Mesodermal cell (in vitro differentiated cells): ENCODE measurements at regions not wholly inside any gene's neighbourhood (a gene's known extent, or its start where the extent isn't known, plus 50 kb on each side); places are given as distances from the start of the nearest gene placed in this dataset.

Source experiments
- H3K27ac ChIP-seq: 2 replicates; pipeline ENCODE4 v1.7.0; 2013; ENCODE audit warnings: mild to moderate bottlenecking, low read depth, low read length, moderate library complexity; ENCODE audit not compliant: severe bottlenecking
- H3K36me3 ChIP-seq: 2 replicates; pipeline ENCODE4 v1.7.1; 2013; ENCODE audit warnings: mild to moderate bottlenecking, low read length, moderate library complexity; ENCODE audit not compliant: control insufficient read depth, insufficient read depth
- H3K4me1 ChIP-seq: one replicate; pipeline ENCODE4 v1.7.1; 2013; ENCODE audit warnings: mild to moderate bottlenecking, low read length; ENCODE audit not compliant: insufficient read depth, control insufficient read depth, poor library complexity, severe bottlenecking
- H3K4me3 ChIP-seq: 2 replicates; pipeline ENCODE4 v1.7.0; 2013; ENCODE audit warnings: low read length, control low read depth, mild to moderate bottlenecking; ENCODE audit not compliant: insufficient read depth, poor library complexity, severe bottlenecking; ENCODE audit errors: extremely low read depth
- H3K9me3 ChIP-seq: 2 replicates; pipeline ENCODE4 v1.7.1; 2013; ENCODE audit warnings: mild to moderate bottlenecking, low read length, moderate library complexity; ENCODE audit not compliant: control insufficient read depth
- WGBS, 2 experiments: methylation state at CpG; one replicate each; pipeline ENCODE4 v1.1.5; 2013; ENCODE audit warnings: missing lambda C conversion rate in 2 of 2; ENCODE audit not compliant: insufficient coverage in 2 of 2; 5-methylcytosine and 5-hydroxymethylcytosine counted together

- Histone ChIP-seq H3K27ac (no peak overlapping the region), H3K9me3 (no peaks in the 10 kb centered on the region), H3K4me1 (no peaks in the 10 kb centered on the region), H3K4me3 (no peak overlapping the region), H3K36me3 (no peaks in the 10 kb centered on the region)
- 50 to 61% methylated on average over 1 to 2 of the region's 2 CpGs for WGBS, 2 experiments
Measured at GRCh38 chr10:106338486-106338885, 826.0 kb downstream of the SORCS1 start.

- Histone ChIP-seq H3K4me1 (no peaks in the 10 kb centered on the region), H3K9me3 (no peaks in the 10 kb centered on the region), H3K27ac (no peak overlapping the region), H3K36me3 (no peaks in the 10 kb centered on the region), H3K4me3 (no peak overlapping the region)
- WGBS, 2 experiments = 86 to 90% methylated on average over 1 to 3 of the region's 5 CpGs
Measured at GRCh38 chr10:106336874-106337273, 827.6 kb downstream of the SORCS1 start.

GRCh38 chr10:106327747-106328146 lies 836.8 kb downstream of the SORCS1 start:
- no peak overlapping the region for H3K4me3 ChIP-seq
- no peaks in the 10 kb centered on the region for H3K36me3 ChIP-seq
- WGBS, 2 experiments = 72 to 93% methylated on average over 2 of the region's 3 CpGs
- H3K4me1 ChIP-seq = no peaks in the 10 kb centered on the region
- H3K27ac ChIP-seq = no peak overlapping the region
- H3K9me3 ChIP-seq = peaks cover 12% of the 10 kb centered on the region

- no peaks in the 10 kb centered on the region for H3K36me3 ChIP-seq
- H3K4me1 ChIP-seq = no peaks in the 10 kb centered on the region
- no peak overlapping the region for H3K4me3 ChIP-seq
- no peak overlapping the region for H3K27ac ChIP-seq
- 86 to 100% methylated on average over 2 of the region's 3 CpGs for WGBS, 2 experiments
- no peaks in the 10 kb centered on the region for H3K9me3 ChIP-seq
Measured at GRCh38 chr10:106320876-106321275, 843.6 kb downstream of the SORCS1 start.

- Histone ChIP-seq H3K27ac (no peak overlapping the region), H3K9me3 (no peaks in the 10 kb centered on the region), H3K36me3 (no peaks in the 10 kb centered on the region), H3K4me1 (no peaks in the 10 kb centered on the region), H3K4me3 (no peak overlapping the region)
- 86 to 89% methylated on average over 2 to 5 of the region's 5 CpGs for WGBS, 2 experiments
Measured at GRCh38 chr10:106320078-106320477, 844.4 kb downstream of the SORCS1 start.

GRCh38 chr10:106317554-106317953 lies 847.0 kb downstream of the SORCS1 start:
- Histone ChIP-seq H3K4me1 (no peaks in the 10 kb centered on the region), H3K4me3 (no peak overlapping the region), H3K36me3 (no peaks in the 10 kb centered on the region), H3K27ac (no peak overlapping the region), H3K9me3 (no peaks in the 10 kb centered on the region)
- no CpG with 5 or more reads among the region's 2 CpGs for WGBS, 2 experiments

GRCh38 chr10:106313041-106313440 lies 851.5 kb downstream of the SORCS1 start:
- H3K27ac ChIP-seq = no peak overlapping the region
- no peaks in the 10 kb centered on the region for H3K9me3 ChIP-seq
- H3K36me3 ChIP-seq = no peaks in the 10 kb centered on the region
- H3K4me1 ChIP-seq = no peaks in the 10 kb centered on the region
- WGBS, 2 experiments = no CpG with 5 or more reads among the region's 1 CpG
- no peak overlapping the region for H3K4me3 ChIP-seq

- Histone ChIP-seq H3K27ac (no peak overlapping the region), H3K9me3 (no peaks in the 10 kb centered on the region), H3K4me3 (no peak overlapping the region), H3K36me3 (no peaks in the 10 kb centered on the region), H3K4me1 (no peaks in the 10 kb centered on the region)
- 82 to 85% methylated on average over 1 of the region's 1 CpG for WGBS, 2 experiments
Measured at GRCh38 chr10:106312087-106312486, 852.4 kb downstream of the SORCS1 start.

- H3K4me1 ChIP-seq = no peaks in the 10 kb centered on the region
- no peaks in the 10 kb centered on the region for H3K9me3 ChIP-seq
- no peak overlapping the region for H3K27ac ChIP-seq
- no peak overlapping the region for H3K4me3 ChIP-seq
- no peaks in the 10 kb centered on the region for H3K36me3 ChIP-seq
- WGBS, 2 experiments = 75 to 81% methylated on average over 2 of the region's 4 CpGs
Measured at GRCh38 chr10:106311590-106311989, 852.9 kb downstream of the SORCS1 start.

GRCh38 chr10:106310596-106310995 lies 853.9 kb downstream of the SORCS1 start:
- Histone ChIP-seq H3K4me3 (no peak overlapping the region), H3K4me1 (no peaks in the 10 kb centered on the region), H3K27ac (no peak overlapping the region), H3K9me3 (no peaks in the 10 kb centered on the region), H3K36me3 (no peaks in the 10 kb centered on the region)
- 52 to 100% methylated on average over 1 to 2 of the region's 2 CpGs for WGBS, 2 experiments

GRCh38 chr10:106309376-106309775 lies 855.1 kb downstream of the SORCS1 start:
- Histone ChIP-seq H3K9me3 (no peaks in the 10 kb centered on the region), H3K27ac (no peak overlapping the region), H3K4me3 (no peak overlapping the region), H3K36me3 (no peaks in the 10 kb centered on the region), H3K4me1 (no peaks in the 10 kb centered on the region)
- 86 to 91% methylated on average over 2 of the region's 2 CpGs for WGBS, 2 experiments
